Fibroblast of lung (primary cell): ENCODE measurements at regions not wholly inside any gene's neighbourhood (a gene's known extent, or its start where the extent isn't known, plus 50 kb on each side); places are given as distances from the start of the nearest gene placed in this dataset.

Source experiments
- CTCF ChIP-seq, 2 donors: IDR thresholded peaks in 1 of 2; conservative IDR thresholded peaks in 1 of 2; 1 replicate in 1 of 2; 2 replicates in 1 of 2; pipeline ENCODE4 v1.5.1; 2011 to 2012; ENCODE audit warnings: low read length in 2 of 2, control low read depth in 1 of 2, inconsistent platforms in 1 of 2, low read depth in 1 of 2, mild to moderate bottlenecking in 1 of 2
- EZH2 ChIP-seq: IDR thresholded peaks from 2 replicates; pipeline ENCODE4 v1.5.1; 2012; ENCODE audit warnings: low read length, control low read depth, mild to moderate bottlenecking; ENCODE audit errors: missing control alignments

- TF ChIP-seq CTCF (conservative IDR thresholded peaks at IDR 0.05 in 1 of 2, IDR thresholded peaks at IDR 0.05 in 1 of 2; ENCODE audit: low read depth in 1 of 2, low read length in 2 of 2) (no peak), EZH2 (no peak)
These were observed 261.7 kb downstream of the PARN start for GRCh38 chr16:14368399-14368798.
